ENCODE measurements at regions not wholly inside any gene's neighbourhood (a gene's known extent, or its start where the extent isn't known, plus 50 kb on each side); places are given as distances from the start of the nearest gene placed in this dataset.

- H3K27ac ChIP-seq (ENCODE audit: low read length) = no peak overlapping the region
- TF ChIP-seq CTCF (IDR thresholded peaks at IDR 0.05; ENCODE audit: low read depth, low read length) (no peak), EZH2phosphoT487 (IDR thresholded peaks at IDR 0.05; ENCODE audit: low read depth) (no peak)
- peaks cover 41% of the 10 kb centered on the region for H3K27me3 ChIP-seq (ENCODE audit: low read depth, low read length)
- H4K20me1 ChIP-seq (ENCODE audit: insufficient read depth, low read length) = no peaks in the 10 kb centered on the region
- H3K9ac ChIP-seq (ENCODE audit: low read length) = no peak overlapping the region
- no peak overlapping the region for H3K4me2 ChIP-seq (ENCODE audit: low read length)
- peaks cover 13% of the 10 kb centered on the region for H3K4me1 ChIP-seq (ENCODE audit: low read length)
- no peak overlapping the region for H2AFZ ChIP-seq (ENCODE audit: low read depth, low read length)
- H3K36me3 ChIP-seq (replicated peaks; ENCODE audit: low read depth, low read length) = no peaks in the 10 kb centered on the region
- H3K79me2 ChIP-seq (ENCODE audit: low read length) = no peaks in the 10 kb centered on the region
- H3K4me3 ChIP-seq (ENCODE audit: low read length) = no peak overlapping the region
- H3K9me3 ChIP-seq (ENCODE audit: insufficient read depth, low read length) = no peaks in the 10 kb centered on the region
Observed at GRCh38 chr9:75451045-75451444, 362.7 kb downstream of the OSTF1 start.

GRCh38 chr9:75451505-75451904, 363.2 kb downstream of the OSTF1 start:
- H3K9ac ChIP-seq (ENCODE audit: low read length) = no peak overlapping the region
- no peaks in the 10 kb centered on the region for H3K36me3 ChIP-seq (replicated peaks; ENCODE audit: low read depth, low read length)
- H2AFZ ChIP-seq (ENCODE audit: low read depth, low read length) = no peak overlapping the region
- H3K4me2 ChIP-seq (ENCODE audit: low read length) = no peak overlapping the region
- H3K4me3 ChIP-seq (ENCODE audit: low read length) = no peak overlapping the region
- H3K27me3 ChIP-seq (ENCODE audit: low read depth, low read length) = peaks cover 40% of the 10 kb centered on the region
- no peak for TF ChIP-seq EZH2phosphoT487 (IDR thresholded peaks at IDR 0.05; ENCODE audit: low read depth)
- TF ChIP-seq CTCF (IDR thresholded peaks at IDR 0.05; ENCODE audit: low read depth, low read length) = no peak
- H3K79me2 ChIP-seq (ENCODE audit: low read length) = no peaks in the 10 kb centered on the region
- H3K27ac ChIP-seq (ENCODE audit: low read length) = no peak overlapping the region
- H3K9me3 ChIP-seq (ENCODE audit: insufficient read depth, low read length) = no peaks in the 10 kb centered on the region
- peaks cover 17% of the 10 kb centered on the region for H3K4me1 ChIP-seq (ENCODE audit: low read length)
- H4K20me1 ChIP-seq (ENCODE audit: insufficient read depth, low read length) = no peaks in the 10 kb centered on the region

GRCh38 chr9:75452512-75452911, 364.2 kb downstream of the OSTF1 start:
- Histone ChIP-seq H3K27me3 (ENCODE audit: low read depth, low read length) (peaks cover 43% of the 10 kb centered on the region), H3K36me3 (replicated peaks; ENCODE audit: low read depth, low read length) (no peaks in the 10 kb centered on the region), H2AFZ (ENCODE audit: low read depth, low read length) (no peak overlapping the region), H3K4me2 (ENCODE audit: low read length) (no peak overlapping the region), H3K27ac (ENCODE audit: low read length) (no peak overlapping the region), H3K4me3 (ENCODE audit: low read length) (no peak overlapping the region), H3K79me2 (ENCODE audit: low read length) (no peaks in the 10 kb centered on the region), H4K20me1 (ENCODE audit: insufficient read depth, low read length) (no peaks in the 10 kb centered on the region), H3K9me3 (ENCODE audit: insufficient read depth, low read length) (no peaks in the 10 kb centered on the region), H3K4me1 (ENCODE audit: low read length) (peaks cover 17% of the 10 kb centered on the region), H3K9ac (ENCODE audit: low read length) (no peak overlapping the region)
- TF ChIP-seq EZH2phosphoT487 (IDR thresholded peaks at IDR 0.05; ENCODE audit: low read depth) (no peak), CTCF (IDR thresholded peaks at IDR 0.05; ENCODE audit: low read depth, low read length) (no peak)

GRCh38 chr9:75454043-75454442, 365.7 kb downstream of the OSTF1 start:
- no peaks in the 10 kb centered on the region for H3K79me2 ChIP-seq (ENCODE audit: low read length)
- no peak overlapping the region for H3K4me2 ChIP-seq (ENCODE audit: low read length)
- H3K4me3 ChIP-seq (ENCODE audit: low read length) = no peak overlapping the region
- H3K27ac ChIP-seq (ENCODE audit: low read length) = no peak overlapping the region
- H3K9me3 ChIP-seq (ENCODE audit: insufficient read depth, low read length) = no peaks in the 10 kb centered on the region
- H3K9ac ChIP-seq (ENCODE audit: low read length) = no peak overlapping the region
- no peaks in the 10 kb centered on the region for H4K20me1 ChIP-seq (ENCODE audit: insufficient read depth, low read length)
- TF ChIP-seq CTCF (IDR thresholded peaks at IDR 0.05; ENCODE audit: low read depth, low read length) (no peak), EZH2phosphoT487 (IDR thresholded peaks at IDR 0.05; ENCODE audit: low read depth) (no peak)
- no peak overlapping the region for H2AFZ ChIP-seq (ENCODE audit: low read depth, low read length)
- H3K36me3 ChIP-seq (replicated peaks; ENCODE audit: low read depth, low read length) = no peaks in the 10 kb centered on the region
- H3K27me3 ChIP-seq (ENCODE audit: low read depth, low read length) = peaks cover 45% of the 10 kb centered on the region
- H3K4me1 ChIP-seq (ENCODE audit: low read length) = peaks cover 17% of the 10 kb centered on the region

All from OCI-LY3 (cell line).